Suprapubic skin (tissue), 4 donors: ENCODE measurements at regions not wholly inside any gene's neighbourhood (a gene's known extent, or its start where the extent isn't known, plus 50 kb on each side); places are given as distances from the start of the nearest gene placed in this dataset.

Experiments used
- DNase-seq, 2 donors: peaks; one replicate each; pipeline ENCODE4 v3.0.0-alpha.2; 2019; ENCODE audit warnings: low spot score in 2 of 2
- H3K27ac ChIP-seq: fragments of 200-600 bp; sonication (generic); one replicate; pipeline ENCODE4 v1.5.1; 2019
- H3K27me3 ChIP-seq: fragments of 200-600 bp; sonication (generic); one replicate; pipeline ENCODE4 v1.5.1; 2019
- H3K36me3 ChIP-seq: fragments of 200-600 bp; sonication (generic); one replicate; pipeline ENCODE4 v1.5.1; 2019
- H3K4me1 ChIP-seq: fragments of 200-600 bp; sonication (generic); one replicate; pipeline ENCODE4 v1.5.1; 2019
- H3K4me3 ChIP-seq: fragments of 200-600 bp; sonication (generic); one replicate; pipeline ENCODE4 v1.5.1; 2019; ENCODE audit warnings: mild to moderate bottlenecking
- H3K9me3 ChIP-seq: fragments of 200-600 bp; sonication (generic); one replicate; pipeline ENCODE4 v1.5.1; 2019
- EP300 ChIP-seq: sonication (generic); formaldehyde crosslinking; IDR thresholded peaks from one replicate; pipeline ENCODE4 v1.6.1; 2017; ENCODE audit warnings: antibody characterized with exemption
- POLR2A ChIP-seq, 2 donors: fragments of 450-650 bp; IDR thresholded peaks; one replicate each; pipeline ENCODE4 v1.6.1; 2017; ENCODE audit warnings: antibody characterized with exemption in 2 of 2, mild to moderate bottlenecking in 2 of 2, moderate library complexity in 2 of 2
- POLR2AphosphoS5 ChIP-seq, 3 donors: sonication (generic); formaldehyde crosslinking; IDR thresholded peaks; one replicate each; pipeline ENCODE4 v1.6.1; 2017; ENCODE audit warnings: antibody characterized with exemption in 3 of 3
- WGBS: methylation state at CpG from one replicate; pipeline ENCODE4 v1.1.5; 2018; 5-methylcytosine and 5-hydroxymethylcytosine counted together
- TF ChIP-seq, protein P1 (sequence below), 2 donors: fragments of 200-600 bp in 1 of 2; fragments of 450-650 bp in 1 of 2; sonication (generic) in 1 of 2; IDR thresholded peaks; one replicate each; pipeline ENCODE4 v1.5.1; 2016 to 2019; ENCODE audit warnings: antibody characterized with exemption in 2 of 2, mild to moderate bottlenecking in 1 of 2, moderate library complexity in 1 of 2

DNA sequence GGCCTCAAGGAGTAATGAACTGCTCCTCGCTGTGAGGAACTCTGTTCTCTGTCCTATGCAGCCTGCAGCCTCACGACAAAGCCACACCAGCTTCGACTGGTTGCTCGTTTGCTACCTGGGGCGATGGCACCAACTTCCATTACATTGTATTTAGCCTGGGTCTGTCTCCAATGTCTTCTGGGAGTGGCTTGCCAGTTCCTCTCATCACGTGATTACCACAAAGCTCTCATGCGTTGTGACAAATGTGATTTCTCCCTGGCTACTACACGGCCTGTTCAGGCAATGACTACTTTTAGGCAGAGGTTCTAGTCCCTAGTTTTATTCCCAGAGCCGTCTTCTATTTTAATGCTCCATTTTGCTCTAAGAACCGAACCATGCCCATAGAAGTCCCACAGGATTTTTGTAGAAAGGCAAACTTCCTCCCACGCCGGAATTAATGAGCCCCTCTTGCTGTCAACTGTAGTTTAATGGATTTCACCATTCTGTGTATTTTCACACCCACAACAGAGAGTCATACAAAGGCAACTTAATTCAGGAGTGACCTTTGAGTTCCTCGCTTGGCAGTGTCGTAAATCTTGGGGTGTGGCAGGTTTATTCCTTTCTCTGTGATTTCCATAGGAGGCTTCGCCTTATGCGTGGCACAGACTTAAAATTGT lies 351.9 kb downstream of the EFNB2 start:
- DNase-seq, result no peak
- H3K4me3 ChIP-seq, result no peak overlapping the region
- no peaks in the 10 kb centered on the region for H3K4me1 ChIP-seq
- WGBS, result 86% methylated on average over 16 of the region's 16 CpGs
- no peaks in the 10 kb centered on the region for H3K36me3 ChIP-seq
- no peaks in the 10 kb centered on the region for H3K9me3 ChIP-seq
- H3K27me3 ChIP-seq, result no peaks in the 10 kb centered on the region
- H3K27ac ChIP-seq, result no peak overlapping the region
- no peak for TF ChIP-seq POLR2A (IDR thresholded peaks at IDR 0.05)
- no peak for TF ChIP-seq EP300
- TF ChIP-seq, protein P1, sequence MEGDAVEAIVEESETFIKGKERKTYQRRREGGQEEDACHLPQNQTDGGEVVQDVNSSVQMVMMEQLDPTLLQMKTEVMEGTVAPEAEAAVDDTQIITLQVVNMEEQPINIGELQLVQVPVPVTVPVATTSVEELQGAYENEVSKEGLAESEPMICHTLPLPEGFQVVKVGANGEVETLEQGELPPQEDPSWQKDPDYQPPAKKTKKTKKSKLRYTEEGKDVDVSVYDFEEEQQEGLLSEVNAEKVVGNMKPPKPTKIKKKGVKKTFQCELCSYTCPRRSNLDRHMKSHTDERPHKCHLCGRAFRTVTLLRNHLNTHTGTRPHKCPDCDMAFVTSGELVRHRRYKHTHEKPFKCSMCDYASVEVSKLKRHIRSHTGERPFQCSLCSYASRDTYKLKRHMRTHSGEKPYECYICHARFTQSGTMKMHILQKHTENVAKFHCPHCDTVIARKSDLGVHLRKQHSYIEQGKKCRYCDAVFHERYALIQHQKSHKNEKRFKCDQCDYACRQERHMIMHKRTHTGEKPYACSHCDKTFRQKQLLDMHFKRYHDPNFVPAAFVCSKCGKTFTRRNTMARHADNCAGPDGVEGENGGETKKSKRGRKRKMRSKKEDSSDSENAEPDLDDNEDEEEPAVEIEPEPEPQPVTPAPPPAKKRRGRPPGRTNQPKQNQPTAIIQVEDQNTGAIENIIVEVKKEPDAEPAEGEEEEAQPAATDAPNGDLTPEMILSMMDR (IDR thresholded peaks at IDR 0.05), result no peak
- TF ChIP-seq POLR2AphosphoS5 (IDR thresholded peaks at IDR 0.05), result no peak

DNA sequence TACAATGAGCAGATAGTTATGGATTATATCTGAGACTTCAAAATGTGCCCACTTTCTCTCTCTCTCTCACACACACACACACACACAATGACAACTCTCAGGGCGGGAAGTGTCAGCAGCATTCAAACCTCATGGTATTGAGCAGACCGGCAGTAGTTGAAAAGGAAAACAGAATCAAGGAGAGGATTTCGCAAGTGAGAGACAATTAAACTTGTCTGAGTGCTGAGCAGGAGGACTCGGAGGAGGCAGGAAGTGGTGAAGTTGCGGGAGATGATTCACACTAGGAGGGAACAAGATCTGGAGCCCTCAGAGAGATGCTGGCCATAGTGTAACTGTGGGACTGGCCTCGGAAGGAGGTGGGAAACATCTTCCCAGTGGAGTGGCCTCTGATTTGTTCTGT lies 353.1 kb downstream of the EFNB2 start:
- no peak for DNase-seq
- 60% methylated on average over 6 of the region's 6 CpGs for WGBS
- H3K4me1 ChIP-seq, result no peaks in the 10 kb centered on the region
- H3K27me3 ChIP-seq, result no peaks in the 10 kb centered on the region
- H3K36me3 ChIP-seq, result no peaks in the 10 kb centered on the region
- TF ChIP-seq, protein P1 (IDR thresholded peaks at IDR 0.05), result no peak
- no peak for TF ChIP-seq POLR2AphosphoS5 (IDR thresholded peaks at IDR 0.05)
- no peak for TF ChIP-seq EP300
- no peak for TF ChIP-seq POLR2A (IDR thresholded peaks at IDR 0.05)
- H3K4me3 ChIP-seq, result no peak overlapping the region
- H3K9me3 ChIP-seq, result no peaks in the 10 kb centered on the region
- no peak overlapping the region for H3K27ac ChIP-seq

DNA sequence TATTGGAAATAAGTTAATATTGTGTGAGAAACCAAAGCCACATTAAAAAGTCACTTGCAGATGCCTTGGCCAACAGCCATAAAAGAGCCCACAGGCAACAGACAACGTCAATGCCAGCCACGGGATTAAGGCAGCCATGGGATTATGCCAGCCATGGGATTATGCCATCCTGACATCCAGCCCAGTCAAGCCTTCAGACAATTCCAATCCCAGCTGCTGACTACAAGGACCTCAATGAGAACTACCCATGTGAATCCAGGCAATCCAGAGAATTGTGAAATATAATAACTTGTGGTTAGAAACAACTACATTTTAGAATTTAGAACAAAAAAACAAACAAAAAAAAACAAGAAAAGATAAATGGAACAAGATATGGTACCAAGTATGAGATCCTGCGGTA lies 356.6 kb downstream of the EFNB2 start:
- TF ChIP-seq POLR2A (IDR thresholded peaks at IDR 0.05) (no peak), POLR2AphosphoS5 (IDR thresholded peaks at IDR 0.05) (no peak), EP300 (no peak)
- TF ChIP-seq, protein P1 (IDR thresholded peaks at IDR 0.05), result no peak
- Histone ChIP-seq H3K4me1 (no peaks in the 10 kb centered on the region), H3K27me3 (no peaks in the 10 kb centered on the region), H3K4me3 (no peak overlapping the region), H3K27ac (no peak overlapping the region), H3K36me3 (no peaks in the 10 kb centered on the region), H3K9me3 (no peaks in the 10 kb centered on the region)
- WGBS, result 56% methylated on average over 3 of the region's 3 CpGs
- no peak for DNase-seq

DNA sequence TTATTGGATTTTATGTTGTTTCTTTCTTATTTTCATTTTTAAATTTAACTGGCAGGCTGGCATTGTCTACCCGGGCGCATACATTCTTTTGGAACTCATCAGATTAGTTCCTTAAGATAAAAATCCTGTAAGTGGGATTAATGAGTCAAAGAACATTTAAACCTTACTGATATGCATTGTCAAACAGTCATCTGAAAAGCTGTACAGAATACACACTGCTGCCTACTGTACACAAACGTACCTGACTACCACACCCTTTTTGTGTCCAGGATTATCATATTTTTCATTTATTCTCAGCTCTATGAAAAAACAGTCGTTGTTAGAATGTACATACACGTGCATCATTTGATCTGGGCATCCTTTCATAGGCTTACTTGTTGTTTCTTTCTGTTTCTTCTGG lies 358.3 kb downstream of the EFNB2 start:
- 62% methylated on average over 5 of the region's 5 CpGs for WGBS
- Histone ChIP-seq H3K27me3 (no peaks in the 10 kb centered on the region), H3K27ac (no peak overlapping the region), H3K9me3 (no peaks in the 10 kb centered on the region), H3K4me1 (no peaks in the 10 kb centered on the region), H3K36me3 (no peaks in the 10 kb centered on the region), H3K4me3 (no peak overlapping the region)
- DNase-seq, result no peak
- TF ChIP-seq, protein P1 (IDR thresholded peaks at IDR 0.05), result no peak
- no peak for TF ChIP-seq POLR2A (IDR thresholded peaks at IDR 0.05)

DNA sequence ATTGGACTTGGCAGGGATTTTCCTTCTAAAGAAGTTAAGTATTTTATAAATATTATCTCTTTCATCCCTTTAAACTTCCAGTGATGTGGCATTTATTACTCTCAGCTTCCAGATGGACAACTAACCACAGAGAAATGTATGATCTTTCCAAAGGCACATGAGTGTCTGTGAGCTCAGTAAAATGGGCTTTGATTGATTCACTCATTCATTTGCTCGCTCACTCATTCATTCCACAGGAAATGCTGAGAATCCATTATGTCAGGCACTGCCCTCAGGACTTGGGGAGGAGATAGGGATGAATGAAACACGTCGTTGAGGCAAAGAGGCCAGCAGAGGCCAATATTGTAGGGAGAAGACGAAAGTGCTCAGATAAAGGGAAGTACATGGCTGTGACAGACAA lies 359.3 kb downstream of the EFNB2 start:
- TF ChIP-seq, protein P1 (IDR thresholded peaks at IDR 0.05), result no peak
- TF ChIP-seq EP300 (no peak), POLR2AphosphoS5 (IDR thresholded peaks at IDR 0.05) (no peak), POLR2A (IDR thresholded peaks at IDR 0.05) (no peak)
- no peaks in the 10 kb centered on the region for H3K36me3 ChIP-seq
- WGBS, result 54% methylated on average over 4 of the region's 4 CpGs
- H3K27ac ChIP-seq, result no peak overlapping the region
- no peaks in the 10 kb centered on the region for H3K9me3 ChIP-seq
- DNase-seq, result no peak
- H3K4me3 ChIP-seq, result no peak overlapping the region
- H3K4me1 ChIP-seq, result no peaks in the 10 kb centered on the region
- H3K27me3 ChIP-seq, result no peaks in the 10 kb centered on the region
